D721Med (cell line): ENCODE measurements at regions not wholly inside any gene's neighbourhood (a gene's known extent, or its start where the extent isn't known, plus 50 kb on each side); places are given as distances from the start of the nearest gene placed in this dataset.

Experiments used
- DNase-seq: peaks from one replicate; pipeline ENCODE4 v3.0.0; 2011; ENCODE audit warnings: low spot score; ENCODE audit not compliant: insufficient read length
- FAIRE-seq: peaks from 2 replicates; lab custom pipeline; 2011; peaks lifted over from hg19 to GRCh38; lab: Jason Lieb, UNC
- TF ChIP-seq, protein P1 (sequence below): IDR thresholded peaks from 2 replicates; pipeline ENCODE4 v1.5.1; 2012; ENCODE audit warnings: mild to moderate bottlenecking, control low read depth; ENCODE audit not compliant: insufficient read depth; ENCODE audit errors: missing control alignments

DNA sequence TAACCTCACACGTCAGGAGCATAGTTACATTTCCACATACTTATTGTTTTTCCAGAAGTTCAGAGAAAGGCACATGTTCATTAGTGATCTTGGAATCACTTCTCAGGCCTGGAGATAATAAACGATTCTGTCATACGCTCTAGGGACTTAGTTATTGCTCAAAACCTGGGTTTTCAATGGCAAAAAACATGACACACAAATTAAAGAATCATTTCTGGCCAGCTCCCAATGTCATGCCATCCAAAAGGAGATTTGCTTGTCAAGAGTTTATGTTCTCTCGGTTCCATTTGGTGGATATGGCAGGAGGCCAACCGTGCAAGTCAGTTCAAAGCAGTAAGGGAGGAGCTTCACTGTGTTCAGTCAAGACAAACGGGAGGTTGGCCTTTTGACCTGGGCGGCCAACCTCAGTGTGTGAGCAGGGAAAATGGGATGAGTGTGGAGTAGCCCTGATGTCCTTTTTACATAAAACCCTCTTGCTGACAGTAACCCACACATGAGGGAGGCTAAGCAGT, 123.4 kb downstream of the NXNL2 start:
- FAIRE-seq (no peak), DNase-seq (no peak)
- TF ChIP-seq, protein P1, sequence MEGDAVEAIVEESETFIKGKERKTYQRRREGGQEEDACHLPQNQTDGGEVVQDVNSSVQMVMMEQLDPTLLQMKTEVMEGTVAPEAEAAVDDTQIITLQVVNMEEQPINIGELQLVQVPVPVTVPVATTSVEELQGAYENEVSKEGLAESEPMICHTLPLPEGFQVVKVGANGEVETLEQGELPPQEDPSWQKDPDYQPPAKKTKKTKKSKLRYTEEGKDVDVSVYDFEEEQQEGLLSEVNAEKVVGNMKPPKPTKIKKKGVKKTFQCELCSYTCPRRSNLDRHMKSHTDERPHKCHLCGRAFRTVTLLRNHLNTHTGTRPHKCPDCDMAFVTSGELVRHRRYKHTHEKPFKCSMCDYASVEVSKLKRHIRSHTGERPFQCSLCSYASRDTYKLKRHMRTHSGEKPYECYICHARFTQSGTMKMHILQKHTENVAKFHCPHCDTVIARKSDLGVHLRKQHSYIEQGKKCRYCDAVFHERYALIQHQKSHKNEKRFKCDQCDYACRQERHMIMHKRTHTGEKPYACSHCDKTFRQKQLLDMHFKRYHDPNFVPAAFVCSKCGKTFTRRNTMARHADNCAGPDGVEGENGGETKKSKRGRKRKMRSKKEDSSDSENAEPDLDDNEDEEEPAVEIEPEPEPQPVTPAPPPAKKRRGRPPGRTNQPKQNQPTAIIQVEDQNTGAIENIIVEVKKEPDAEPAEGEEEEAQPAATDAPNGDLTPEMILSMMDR = no peak

DNA sequence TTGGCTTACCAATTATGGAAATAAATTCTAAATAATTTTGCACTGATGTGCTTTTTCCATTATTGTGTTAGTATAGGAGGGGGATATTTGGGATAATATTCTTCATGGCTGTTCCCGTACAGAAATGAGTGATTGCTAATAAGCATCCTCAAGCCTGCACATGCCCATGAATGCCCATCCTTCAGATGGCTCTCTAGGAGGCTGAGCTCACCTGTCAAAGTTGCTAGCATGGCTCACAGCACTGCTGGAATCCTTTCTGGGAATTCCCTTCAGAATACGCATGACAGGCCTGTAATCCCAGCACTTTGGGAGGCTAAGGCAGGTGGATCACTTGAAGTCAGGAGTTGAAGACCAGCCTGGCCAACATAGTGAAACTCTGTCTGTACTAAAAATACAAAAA, 124.1 kb downstream of the NXNL2 start:
- FAIRE-seq (no peak), DNase-seq (no peak)
- TF ChIP-seq, protein P1 = no peak

DNA sequence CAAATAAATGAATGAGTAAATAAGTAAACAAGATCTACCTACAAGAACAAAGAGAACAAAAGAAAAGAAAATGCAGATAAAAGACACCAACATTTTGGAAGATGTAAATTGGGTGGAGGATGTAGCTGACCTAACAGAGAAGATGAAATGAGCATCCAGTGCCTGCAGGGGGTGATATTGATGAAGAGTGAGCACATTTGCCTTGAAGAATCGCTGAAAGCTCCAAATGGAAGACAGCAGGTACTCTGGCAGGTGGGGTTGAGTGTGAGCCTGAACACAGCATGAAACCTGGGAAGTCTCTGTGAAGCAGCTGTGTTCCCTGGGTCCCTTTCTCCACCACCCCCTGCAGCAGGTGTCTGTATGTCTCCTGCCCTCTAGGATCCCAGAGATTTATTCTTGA, 125.6 kb downstream of the NXNL2 start:
- TF ChIP-seq, protein P1 = no peak
- DNase-seq (no peak), FAIRE-seq (no peak)

DNA sequence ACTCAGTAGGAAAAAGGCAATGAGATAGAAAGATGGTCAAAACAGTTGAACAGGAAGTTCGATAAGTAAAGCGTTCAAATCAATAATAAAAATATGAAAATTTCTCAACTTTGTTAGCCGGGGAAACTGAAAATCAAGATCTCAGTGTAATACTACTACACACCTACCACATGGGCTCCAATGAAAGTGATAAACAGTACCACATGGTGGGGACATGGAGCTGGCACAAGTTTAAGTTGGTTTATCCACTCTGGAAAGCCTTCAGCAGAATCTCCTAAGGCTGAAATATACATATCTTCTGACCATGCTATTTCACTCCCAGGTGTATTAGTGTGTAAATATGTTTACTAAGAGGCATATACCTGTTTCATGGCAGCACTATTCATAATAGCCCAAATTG, 126.8 kb downstream of the NXNL2 start:
- DNase-seq = no peak
- no peak for FAIRE-seq
- TF ChIP-seq, protein P1 = no peak

DNA sequence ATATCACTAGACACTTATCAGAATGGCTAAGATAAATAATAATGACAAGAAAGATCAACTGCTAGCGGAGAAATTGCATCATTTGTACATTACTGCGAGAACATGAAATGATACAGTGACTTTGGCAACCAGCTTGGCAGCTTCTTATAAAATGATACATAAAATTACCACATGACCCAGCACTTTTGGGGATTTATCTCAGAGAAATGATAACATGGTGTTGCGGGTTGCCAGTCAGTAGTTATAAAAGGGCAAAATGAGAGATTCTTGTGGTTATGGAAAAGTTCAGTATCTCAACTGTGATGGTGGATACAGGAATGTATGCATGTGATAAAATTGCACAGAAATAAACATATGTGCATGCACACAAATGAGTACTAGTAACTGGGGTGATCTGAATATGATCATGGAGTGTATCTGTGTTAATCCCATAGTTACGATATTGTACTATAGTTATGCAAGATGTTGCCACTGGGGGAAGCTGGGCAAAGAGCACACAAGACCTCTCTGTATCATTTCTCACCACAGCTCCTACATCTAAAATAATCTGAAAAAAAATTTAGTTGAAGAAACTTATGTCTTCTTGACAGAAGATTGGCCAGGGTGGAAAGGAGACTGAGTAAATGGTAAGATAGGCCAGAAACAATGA, 128.9 kb downstream of the NXNL2 start:
- TF ChIP-seq, protein P1 = no peak
- FAIRE-seq = no peak
- DNase-seq = no peak

DNA sequence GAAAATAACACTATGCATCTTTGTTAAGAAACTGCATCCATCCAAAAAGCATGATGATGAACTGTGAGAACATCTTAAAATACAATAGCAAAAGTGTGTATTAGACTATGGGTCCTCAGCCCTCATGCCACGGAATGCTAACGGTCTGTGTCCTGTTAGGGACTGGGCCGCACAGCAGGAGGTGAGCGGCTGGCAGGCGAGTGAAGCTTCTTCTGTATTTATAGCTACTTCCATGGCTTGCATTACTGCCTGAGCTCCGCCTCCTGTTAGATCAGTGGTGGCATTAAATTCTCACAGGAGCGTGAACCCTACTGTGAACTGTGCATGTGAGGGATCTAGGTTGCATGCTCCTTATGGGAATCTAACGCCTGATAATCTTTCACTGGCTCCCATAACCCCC, 129.8 kb downstream of the NXNL2 start:
- TF ChIP-seq, protein P1 = no peak
- FAIRE-seq (no peak), DNase-seq (no peak)

DNA sequence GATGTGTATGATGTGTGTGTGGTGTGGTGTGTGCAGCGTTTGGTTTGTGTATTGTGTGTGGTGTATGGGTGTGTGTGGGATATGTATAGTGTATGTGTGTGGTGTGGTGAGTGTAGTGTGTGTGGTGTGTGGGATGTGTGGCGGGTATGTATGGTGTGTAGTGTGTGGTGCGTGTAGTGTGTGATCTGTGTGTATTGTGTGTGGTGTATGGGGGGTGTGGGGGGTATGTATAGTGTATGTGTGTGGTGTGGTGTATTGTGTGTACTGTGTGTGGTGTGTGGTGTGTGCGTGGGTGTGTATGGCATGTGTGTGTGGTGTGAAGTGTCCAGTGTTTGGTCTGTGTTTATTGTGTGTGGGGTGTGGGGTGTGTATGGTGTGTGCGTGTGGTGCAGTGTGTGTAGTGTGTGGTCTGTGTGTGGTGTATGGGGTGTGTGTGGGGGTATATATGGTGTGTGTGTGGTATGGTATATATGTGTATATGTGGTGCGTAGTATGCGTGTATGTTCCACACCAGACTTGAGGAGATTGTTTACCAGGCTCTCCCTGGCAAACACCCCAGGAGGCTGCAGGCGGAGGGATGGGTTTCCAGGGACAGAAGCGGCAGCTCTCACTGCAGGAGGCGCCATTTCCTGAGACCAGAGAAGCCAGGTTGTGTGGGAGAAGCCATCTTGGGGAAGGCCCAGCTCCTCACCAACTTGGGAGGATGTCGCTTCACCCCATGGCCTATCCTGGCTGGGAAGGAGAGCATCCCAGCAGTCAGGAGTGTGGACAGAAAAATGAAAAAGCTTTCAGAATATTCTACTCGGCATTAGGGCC, 138.1 kb downstream of the NXNL2 start:
- TF ChIP-seq, protein P1 = no peak
- FAIRE-seq (no peak), DNase-seq (no peak)
